OCI-LY1 (cell line): ENCODE measurements at regions not wholly inside any gene's neighbourhood (a gene's known extent, or its start where the extent isn't known, plus 50 kb on each side); places are given as distances from the start of the nearest gene placed in this dataset.

Experiments used
- H2AFZ ChIP-seq: fragments of 200-600 bp; sonication (generic), shearing (Covaris generic); 2 replicates; pipeline ENCODE4 v1.6.0; 2014; ENCODE audit warnings: antibody characterized with exemption, mild to moderate bottlenecking, low read length
- H3F3A ChIP-seq: fragments of 200-600 bp; sonication (generic), shearing (Covaris generic); 2 replicates; pipeline ENCODE4 v1.6.0; 2014; ENCODE audit warnings: mild to moderate bottlenecking, antibody characterized with exemption, low read length, moderate library complexity; ENCODE audit not compliant: insufficient read depth
- H3K27ac ChIP-seq: fragments of 200-600 bp; sonication (generic); 2 replicates; pipeline ENCODE4 v1.5.1; 2014; ENCODE audit warnings: low read length, mixed run types, mild to moderate bottlenecking, low read depth; ENCODE audit not compliant: poor library complexity, severe bottlenecking
- H3K27me3 ChIP-seq: fragments of 200-600 bp; sonication (generic); 2 replicates; pipeline ENCODE4 v1.6.0; 2014; ENCODE audit warnings: antibody characterized with exemption, mild to moderate bottlenecking, low read length, moderate library complexity; ENCODE audit not compliant: insufficient read depth
- H3K36me3 ChIP-seq: fragments of 200-600 bp; sonication (generic); 2 replicates; pipeline ENCODE4 v1.6.1; 2014; ENCODE audit warnings: mild to moderate bottlenecking, antibody characterized with exemption, low read length, moderate library complexity, mixed read lengths; ENCODE audit not compliant: insufficient read depth
- H3K4me1 ChIP-seq: fragments of 200-600 bp; sonication (generic); 2 replicates; pipeline ENCODE4 v1.5.1; 2014; ENCODE audit warnings: mild to moderate bottlenecking, low read length, moderate library complexity; ENCODE audit not compliant: insufficient read depth, severe bottlenecking
- H3K4me2 ChIP-seq: fragments of 200-600 bp; sonication (generic), shearing (Covaris generic); 2 replicates; pipeline ENCODE4 v1.6.1; 2014; ENCODE audit warnings: low read length
- H3K4me3 ChIP-seq: fragments of 200-600 bp; sonication (generic); 2 replicates; pipeline ENCODE4 v1.5.1; 2014; ENCODE audit warnings: low read length, low read depth, mild to moderate bottlenecking, mixed read lengths; ENCODE audit not compliant: poor library complexity, severe bottlenecking
- H3K79me2 ChIP-seq: fragments of 200-600 bp; shearing (Covaris generic); 2 replicates; pipeline ENCODE4 v1.6.1; 2016; ENCODE audit warnings: mixed run types, low read length, mixed read lengths; ENCODE audit not compliant: insufficient read depth
- H3K9ac ChIP-seq: fragments of 200-600 bp; sonication (generic), shearing (Covaris generic); 2 replicates; pipeline ENCODE4 v1.6.1; 2014; ENCODE audit warnings: mild to moderate bottlenecking, low read length, mixed read lengths
- H3K9me2 ChIP-seq: fragments of 200-600 bp; sonication (generic), shearing (Covaris generic); 2 replicates; pipeline ENCODE4 v1.6.1; 2014; ENCODE audit warnings: low read depth, mild to moderate bottlenecking, low read length, mixed read lengths
- H3K9me3 ChIP-seq: fragments of 200-600 bp; shearing (Covaris generic); 2 replicates; pipeline ENCODE4 v1.6.1; 2014; ENCODE audit warnings: low read length, mixed read lengths
- H4K20me1 ChIP-seq: fragments of 200-600 bp; sonication (generic), shearing (Covaris generic); 2 replicates; pipeline ENCODE4 v1.6.0; 2016; ENCODE audit warnings: mild to moderate bottlenecking, low read length; ENCODE audit not compliant: insufficient read depth
- CTCF ChIP-seq: fragments of 200-600 bp; sonication (generic), shearing (Covaris generic); IDR thresholded peaks from 2 replicates; pipeline ENCODE4 v1.5.1; 2017; ENCODE audit warnings: mild to moderate bottlenecking, antibody characterized with exemption, low read length, moderate library complexity, mixed read lengths
- EZH2 ChIP-seq: fragments of 200-600 bp; sonication (generic), shearing (Covaris generic); IDR thresholded peaks from 2 replicates; pipeline ENCODE4 v1.8.0; 2017; ENCODE audit warnings: borderline replicate concordance, mixed run types, mild to moderate bottlenecking, antibody characterized with exemption, low read length, moderate library complexity, mixed read lengths

GRCh38 chr3:104885214-104885814 is 481.4 kb upstream of the ALCAM start:
- peaks cover 3% of the 10 kb centered on the region for H3K4me1 ChIP-seq
- no peaks in the 10 kb centered on the region for H3K9me3 ChIP-seq
- H3K27ac ChIP-seq = no peak overlapping the region
- no peak overlapping the region for H3K4me3 ChIP-seq
- H2AFZ ChIP-seq = no peak overlapping the region
- no peaks in the 10 kb centered on the region for H3K79me2 ChIP-seq
- no peaks in the 10 kb centered on the region for H3K36me3 ChIP-seq
- H3F3A ChIP-seq = no peaks in the 10 kb centered on the region
- no peak overlapping the region for H3K4me2 ChIP-seq
- no peaks in the 10 kb centered on the region for H3K9me2 ChIP-seq
- no peaks in the 10 kb centered on the region for H4K20me1 ChIP-seq
- TF ChIP-seq EZH2 = no peak
- no peak for TF ChIP-seq CTCF
- H3K27me3 ChIP-seq = no peaks in the 10 kb centered on the region
- H3K9ac ChIP-seq = no peak overlapping the region

- Histone ChIP-seq H3K9me2 (no peaks in the 10 kb centered on the region), H3K36me3 (no peaks in the 10 kb centered on the region), H3K27me3 (no peaks in the 10 kb centered on the region), H3K9me3 (no peaks in the 10 kb centered on the region), H3F3A (no peaks in the 10 kb centered on the region), H2AFZ (no peak overlapping the region), H3K4me1 (peaks cover 3% of the 10 kb centered on the region), H3K27ac (no peak overlapping the region), H3K79me2 (no peaks in the 10 kb centered on the region), H3K4me2 (no peak overlapping the region), H3K4me3 (no peak overlapping the region), H3K9ac (no peak overlapping the region), H4K20me1 (no peaks in the 10 kb centered on the region)
- TF ChIP-seq EZH2 = no peak
- no peak for TF ChIP-seq CTCF
Observed at GRCh38 chr3:104886220-104886995, 480.3 kb upstream of the ALCAM start.

- Histone ChIP-seq H3K9me2 (no peaks in the 10 kb centered on the region), H3K4me2 (no peak overlapping the region), H2AFZ (no peak overlapping the region), H3K4me3 (no peak overlapping the region), H3K79me2 (no peaks in the 10 kb centered on the region), H3K36me3 (no peaks in the 10 kb centered on the region), H3K9me3 (no peaks in the 10 kb centered on the region), H3F3A (no peaks in the 10 kb centered on the region), H3K4me1 (peaks cover 3% of the 10 kb centered on the region), H3K27ac (no peak overlapping the region), H3K27me3 (no peaks in the 10 kb centered on the region), H4K20me1 (no peaks in the 10 kb centered on the region), H3K9ac (no peak overlapping the region)
- TF ChIP-seq EZH2 (no peak), CTCF (no peak)
Observed at GRCh38 chr3:104887069-104887468, 479.6 kb upstream of the ALCAM start.
